ENCODE measurements at regions not wholly inside any gene's neighbourhood (a gene's known extent, or its start where the extent isn't known, plus 50 kb on each side); places are given as distances from the start of the nearest gene placed in this dataset.

- TF ChIP-seq EZH2phosphoT487 (IDR thresholded peaks at IDR 0.05; ENCODE audit: low read depth), result no peak
- TF ChIP-seq CTCF (IDR thresholded peaks at IDR 0.05; ENCODE audit: low read depth, low read length), result no peak
- no peaks in the 10 kb centered on the region for H3K9me3 ChIP-seq (ENCODE audit: insufficient read depth, low read length)
- H3K36me3 ChIP-seq (replicated peaks; ENCODE audit: low read depth, low read length), result no peaks in the 10 kb centered on the region
- no peak overlapping the region for H3K4me2 ChIP-seq (ENCODE audit: low read length)
- H4K20me1 ChIP-seq (ENCODE audit: insufficient read depth, low read length), result no peaks in the 10 kb centered on the region
- no peaks in the 10 kb centered on the region; the same call in 1 of the 2 replicates for H3K4me1 ChIP-seq (ENCODE audit: low read length)
- no peak overlapping the region for H3K4me3 ChIP-seq (ENCODE audit: low read length)
- H3K27ac ChIP-seq (ENCODE audit: low read length), result no peak overlapping the region
- H3K9ac ChIP-seq (ENCODE audit: low read length), result no peak overlapping the region
- H2AFZ ChIP-seq (ENCODE audit: low read depth, low read length), result no peak overlapping the region
- H3K27me3 ChIP-seq (ENCODE audit: low read depth, low read length), result no peaks in the 10 kb centered on the region
- no peaks in the 10 kb centered on the region for H3K79me2 ChIP-seq (ENCODE audit: low read length)
Observed at GRCh38 chr5:114206640-114207039, 155.2 kb upstream of the KCNN2 start.

- H3K27ac ChIP-seq (ENCODE audit: low read length), result no peak overlapping the region
- no peaks in the 10 kb centered on the region for H3K9me3 ChIP-seq (ENCODE audit: insufficient read depth, low read length)
- TF ChIP-seq EZH2phosphoT487 (IDR thresholded peaks at IDR 0.05; ENCODE audit: low read depth), result no peak
- TF ChIP-seq CTCF (IDR thresholded peaks at IDR 0.05; ENCODE audit: low read depth, low read length), result no peak
- H3K36me3 ChIP-seq (replicated peaks; ENCODE audit: low read depth, low read length), result no peaks in the 10 kb centered on the region
- no peaks in the 10 kb centered on the region for H3K27me3 ChIP-seq (ENCODE audit: low read depth, low read length)
- H3K79me2 ChIP-seq (ENCODE audit: low read length), result no peaks in the 10 kb centered on the region
- no peak overlapping the region for H3K4me2 ChIP-seq (ENCODE audit: low read length)
- no peaks in the 10 kb centered on the region; the same call in 1 of the 2 replicates for H3K4me1 ChIP-seq (ENCODE audit: low read length)
- no peak overlapping the region for H2AFZ ChIP-seq (ENCODE audit: low read depth, low read length)
- no peak overlapping the region for H3K4me3 ChIP-seq (ENCODE audit: low read length)
- no peaks in the 10 kb centered on the region for H4K20me1 ChIP-seq (ENCODE audit: insufficient read depth, low read length)
- H3K9ac ChIP-seq (ENCODE audit: low read length), result no peak overlapping the region
Observed at GRCh38 chr5:114207615-114208014, 154.3 kb upstream of the KCNN2 start.

- no peak overlapping the region for H3K4me3 ChIP-seq (ENCODE audit: low read length)
- H3K4me1 ChIP-seq (ENCODE audit: low read length), result no peaks in the 10 kb centered on the region; the same call in 1 of the 2 replicates
- H2AFZ ChIP-seq (ENCODE audit: low read depth, low read length), result no peak overlapping the region
- no peaks in the 10 kb centered on the region for H3K36me3 ChIP-seq (replicated peaks; ENCODE audit: low read depth, low read length)
- H4K20me1 ChIP-seq (ENCODE audit: insufficient read depth, low read length), result no peaks in the 10 kb centered on the region
- TF ChIP-seq CTCF (IDR thresholded peaks at IDR 0.05; ENCODE audit: low read depth, low read length) (no peak), EZH2phosphoT487 (IDR thresholded peaks at IDR 0.05; ENCODE audit: low read depth) (no peak)
- no peaks in the 10 kb centered on the region for H3K9me3 ChIP-seq (ENCODE audit: insufficient read depth, low read length)
- no peaks in the 10 kb centered on the region for H3K79me2 ChIP-seq (ENCODE audit: low read length)
- H3K4me2 ChIP-seq (ENCODE audit: low read length), result no peak overlapping the region
- H3K27ac ChIP-seq (ENCODE audit: low read length), result no peak overlapping the region
- H3K27me3 ChIP-seq (ENCODE audit: low read depth, low read length), result no peaks in the 10 kb centered on the region
- H3K9ac ChIP-seq (ENCODE audit: low read length), result no peak overlapping the region
Observed at GRCh38 chr5:114208120-114208519, 153.8 kb upstream of the KCNN2 start.

- Histone ChIP-seq H3K9ac (ENCODE audit: low read length) (no peak overlapping the region), H3K4me3 (ENCODE audit: low read length) (no peak overlapping the region), H3K27ac (ENCODE audit: low read length) (no peak overlapping the region), H3K4me2 (ENCODE audit: low read length) (no peak overlapping the region), H2AFZ (ENCODE audit: low read depth, low read length) (no peak overlapping the region), H4K20me1 (ENCODE audit: insufficient read depth, low read length) (no peaks in the 10 kb centered on the region), H3K4me1 (ENCODE audit: low read length) (no peaks in the 10 kb centered on the region; the same call in 1 of the 2 replicates), H3K9me3 (ENCODE audit: insufficient read depth, low read length) (no peaks in the 10 kb centered on the region), H3K27me3 (ENCODE audit: low read depth, low read length) (no peaks in the 10 kb centered on the region), H3K79me2 (ENCODE audit: low read length) (no peaks in the 10 kb centered on the region), H3K36me3 (replicated peaks; ENCODE audit: low read depth, low read length) (no peaks in the 10 kb centered on the region)
- TF ChIP-seq EZH2phosphoT487 (IDR thresholded peaks at IDR 0.05; ENCODE audit: low read depth) (no peak), CTCF (IDR thresholded peaks at IDR 0.05; ENCODE audit: low read depth, low read length) (no peak)
Observed at GRCh38 chr5:114208588-114208987, 153.3 kb upstream of the KCNN2 start.
